NCI-H524 (cell line): ENCODE measurements at regions not wholly inside any gene's neighbourhood (a gene's known extent, or its start where the extent isn't known, plus 50 kb on each side); places are given as distances from the start of the nearest gene placed in this dataset.
A peak's percentile ranks its signal among the peaks of the same experiment; 100 is the strongest.

Source experiments
- DNase-seq, 2 experiments: peaks; one replicate each; lab custom pipeline; 2025; lab: John Stamatoyannopoulos, UW

DNA sequence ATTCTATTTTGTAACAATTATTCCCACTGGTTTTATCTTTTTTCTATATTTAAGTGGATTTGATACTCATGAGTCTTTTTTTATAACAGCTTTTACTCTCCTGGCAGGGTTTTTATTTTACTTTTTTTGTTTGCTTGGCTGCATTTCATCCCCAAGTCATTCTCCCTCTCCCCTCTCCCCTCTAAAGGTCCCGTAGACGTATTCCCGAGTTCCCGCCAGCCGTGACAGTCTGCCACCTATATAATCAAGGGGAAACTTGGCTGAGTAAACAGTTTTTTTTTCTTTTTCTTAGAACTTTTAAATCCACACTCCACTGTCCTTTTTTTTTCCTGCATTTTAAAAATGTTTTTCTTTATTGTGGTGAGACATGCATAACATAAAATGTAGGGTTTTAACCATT is 433.1 kb upstream of the HS6ST1 start:
- DNase-seq, result no peak

DNA sequence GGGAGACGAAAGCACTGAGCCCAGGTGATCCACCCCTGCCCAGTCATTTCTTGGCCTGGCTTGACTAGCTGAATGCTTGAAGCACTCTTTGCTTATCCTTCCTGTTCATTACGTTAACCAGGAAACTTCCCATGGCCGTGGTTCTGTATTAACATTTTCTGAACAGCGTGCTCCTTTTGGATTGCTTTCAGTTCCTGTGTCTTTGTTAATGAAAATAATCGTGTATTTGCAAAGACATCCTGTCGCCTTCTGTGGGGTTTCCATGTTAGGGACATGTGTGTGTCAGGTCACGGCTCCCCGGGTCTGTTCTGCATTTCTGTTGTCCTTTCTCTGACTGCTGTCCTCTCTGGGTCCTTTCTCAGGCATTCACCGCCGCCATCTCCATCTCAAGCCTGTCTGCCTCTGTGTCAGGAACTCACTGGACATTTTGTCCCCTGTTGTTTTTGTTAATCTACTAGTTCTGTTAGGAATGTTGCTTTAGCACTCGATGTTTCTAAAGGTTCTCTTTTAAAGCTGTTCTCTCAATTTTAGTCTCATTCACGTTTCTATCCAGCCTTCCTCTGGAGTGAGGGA is 434.1 kb upstream of the HS6ST1 start:
- no peak for DNase-seq

DNA sequence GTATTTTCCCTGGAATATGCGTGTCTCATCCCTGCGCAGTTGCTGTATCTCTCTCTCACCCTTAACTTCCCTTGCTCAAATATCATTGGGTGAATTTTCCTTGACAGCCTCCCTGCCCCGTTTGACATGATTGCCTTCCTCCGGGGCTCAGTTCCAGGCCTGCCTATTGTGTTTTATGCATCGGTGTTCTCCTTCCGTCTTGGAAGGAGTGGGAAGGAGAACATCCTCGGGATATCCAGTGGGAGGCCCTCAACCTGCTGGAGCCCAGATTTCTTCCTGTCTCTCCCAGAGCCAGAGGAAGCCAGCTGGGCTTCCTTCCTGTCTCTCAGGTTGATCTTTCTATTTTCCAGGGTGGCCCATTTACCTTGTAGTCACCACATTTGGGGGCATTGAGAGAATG is 434.7 kb upstream of the HS6ST1 start:
- DNase-seq, result no peak

DNA sequence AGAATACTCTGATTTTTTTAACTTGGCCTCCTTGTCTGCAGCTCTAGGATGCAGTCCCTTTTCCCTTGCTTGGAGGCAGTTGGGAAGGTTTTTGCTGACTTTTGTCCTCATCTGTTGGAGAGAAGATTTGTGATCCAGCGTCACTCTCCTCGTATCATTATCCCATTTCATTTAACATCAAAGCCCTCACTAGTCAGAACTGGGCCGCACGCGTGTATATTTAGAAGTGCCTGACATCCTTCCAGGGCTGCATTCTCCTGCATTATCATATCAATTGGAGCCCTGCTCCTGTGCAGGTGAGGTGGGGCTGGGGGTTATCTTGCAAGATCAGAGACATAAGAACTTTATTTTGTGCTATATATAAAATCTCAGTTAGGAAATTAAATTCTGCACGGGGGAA is 435.1 kb upstream of the HS6ST1 start:
- DNase-seq, result no peak

DNA sequence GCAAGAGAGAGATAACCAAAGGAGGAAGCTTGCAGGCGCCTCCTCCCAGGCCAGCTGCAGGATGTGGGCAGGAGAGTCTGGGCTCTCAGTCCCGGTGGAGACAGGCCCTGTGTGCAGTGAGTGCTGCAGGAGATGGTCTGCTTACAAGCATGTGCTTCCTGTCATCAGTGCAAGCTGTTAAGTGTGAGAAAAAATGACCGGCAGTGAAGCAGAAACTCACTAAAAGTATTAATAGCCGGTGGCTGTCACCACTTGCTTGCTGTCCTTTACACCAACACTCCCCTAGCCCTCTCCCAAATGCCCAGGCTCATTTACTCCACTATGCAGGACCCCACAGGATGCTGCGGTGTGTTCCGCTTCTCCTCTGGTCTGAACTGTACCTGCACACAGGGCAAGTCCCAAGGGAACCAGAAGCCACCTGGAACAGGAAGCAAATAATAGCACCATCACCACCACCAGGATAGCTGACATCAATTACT is 435.6 kb upstream of the HS6ST1 start:
- no peak for DNase-seq

DNA sequence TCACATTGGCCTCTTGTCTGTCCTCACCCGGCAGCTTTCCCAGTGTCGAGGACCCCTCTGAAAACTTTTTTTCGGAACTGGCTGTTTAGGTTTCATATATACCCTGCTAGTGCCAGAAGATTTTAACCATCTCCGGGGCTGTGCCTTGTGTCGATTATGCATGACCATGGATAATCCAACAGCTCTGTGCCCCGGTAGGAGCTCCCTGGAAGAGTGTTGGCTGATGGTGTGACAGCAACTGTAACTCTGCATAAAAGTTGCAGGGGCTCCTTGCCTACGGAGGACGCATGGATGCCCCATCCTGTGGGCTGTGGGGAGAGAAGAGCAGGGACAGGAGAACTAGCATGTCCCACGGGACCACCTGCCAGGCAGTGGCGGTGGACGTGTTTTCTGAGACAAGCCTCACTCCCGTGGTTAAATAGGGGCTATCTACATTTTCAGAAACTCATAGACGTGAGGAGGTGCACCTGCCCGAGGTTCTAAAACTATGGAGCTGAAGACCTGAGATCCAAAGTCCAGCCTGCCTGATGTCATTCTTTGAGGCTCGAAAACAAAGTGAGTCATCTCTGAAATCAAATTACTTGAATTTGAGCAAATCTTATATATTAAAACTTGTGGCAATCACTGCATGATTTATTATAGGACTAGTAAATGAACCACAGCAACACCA is 437.2 kb upstream of the HS6ST1 start:
- DNase-seq, result peak in 1 of 2 experiments; percentile 26

DNA sequence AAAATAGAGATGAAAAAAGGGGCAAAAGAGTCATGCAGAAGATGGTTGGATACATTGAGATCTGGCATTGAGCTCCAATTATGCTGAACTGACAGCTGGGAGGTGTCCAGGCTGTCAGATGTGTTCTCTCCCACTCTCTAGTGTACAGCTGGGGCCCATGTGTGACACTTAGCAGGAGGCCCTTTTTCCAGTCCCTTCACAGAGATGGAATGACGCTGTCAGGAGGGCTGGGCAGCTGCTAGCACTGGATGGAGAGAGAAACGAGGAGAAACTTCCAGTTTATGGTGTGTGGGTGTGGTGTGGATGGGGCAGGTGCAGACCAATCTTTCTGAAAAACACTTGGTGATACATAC is 437.7 kb upstream of the HS6ST1 start:
- peak; percentile 22 to 82 for DNase-seq

DNA sequence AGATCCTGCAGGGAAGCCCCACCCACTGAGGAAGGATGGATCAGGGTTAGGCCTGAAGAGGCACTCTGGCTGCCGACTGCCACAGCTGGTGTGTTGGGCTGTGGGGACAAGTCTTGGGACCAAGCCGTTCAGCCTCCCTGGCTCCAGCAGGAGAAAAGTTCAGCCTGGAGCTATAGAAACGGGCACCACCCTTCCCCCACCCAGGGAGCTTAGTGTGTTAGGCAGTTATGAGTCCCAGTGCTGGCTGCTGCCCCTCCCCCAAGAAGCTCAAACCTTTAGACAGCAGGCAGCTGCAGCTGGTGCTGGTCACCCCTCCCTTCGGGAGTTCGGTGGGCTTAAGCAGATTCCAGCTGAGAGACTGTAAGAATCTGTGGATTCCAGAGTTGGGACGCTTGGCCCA is 447.1 kb upstream of the HS6ST1 start:
- peak; percentile 66 to 88 for DNase-seq

DNA sequence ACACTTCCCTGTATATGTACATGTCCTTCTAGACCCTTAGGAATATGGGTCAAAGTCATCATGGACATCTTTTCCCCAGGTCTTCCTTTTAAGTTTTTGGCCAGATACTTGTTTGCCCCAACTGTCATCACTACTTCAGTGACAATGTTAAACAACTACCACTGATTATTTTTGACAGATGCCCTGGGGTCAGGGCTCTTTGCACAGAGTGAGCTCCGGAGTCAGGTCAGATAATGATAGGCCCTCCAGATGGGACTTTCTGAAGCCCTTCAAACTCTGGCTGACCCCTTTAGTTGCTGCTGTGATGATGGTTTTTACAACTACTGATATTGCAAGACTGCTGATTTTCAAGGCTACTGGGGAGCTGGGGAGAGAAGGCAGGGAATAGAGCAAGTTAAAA is 449.4 kb upstream of the HS6ST1 start:
- DNase-seq, result no peak

DNA sequence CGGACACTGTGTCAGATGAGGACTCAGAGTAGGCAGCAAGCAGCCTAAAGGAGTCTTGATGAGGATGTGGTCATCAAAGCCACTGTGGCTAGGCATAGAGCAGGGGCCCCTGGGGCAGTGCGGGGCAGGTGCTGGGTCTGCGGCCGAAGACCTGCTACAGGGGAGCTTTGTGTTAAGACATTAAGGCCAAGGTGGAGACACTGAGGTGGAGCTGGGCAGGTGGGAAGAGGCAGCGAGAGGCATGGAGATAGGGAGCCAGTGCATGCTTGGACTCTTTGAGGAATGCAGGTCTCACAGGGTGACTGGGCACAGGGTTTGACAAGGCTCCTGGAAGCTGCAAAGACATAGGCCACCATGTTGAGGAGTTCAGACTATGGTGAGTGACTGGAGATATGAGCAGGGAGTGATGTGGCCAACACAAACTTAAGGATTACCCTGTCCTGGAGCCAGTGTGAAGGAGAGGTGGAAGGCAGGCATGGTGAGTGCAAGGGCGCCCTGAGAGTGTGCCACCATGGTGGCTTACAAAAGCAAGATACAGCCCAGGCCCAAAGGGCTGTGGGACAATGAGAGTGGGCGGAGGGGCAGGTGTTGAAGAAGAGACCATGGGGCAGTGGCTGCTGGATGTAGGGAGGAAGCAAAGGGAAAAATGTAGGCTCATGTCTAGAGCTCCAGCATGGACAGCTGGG is 450.9 kb upstream of the HS6ST1 start:
- DNase-seq, result no peak

DNA sequence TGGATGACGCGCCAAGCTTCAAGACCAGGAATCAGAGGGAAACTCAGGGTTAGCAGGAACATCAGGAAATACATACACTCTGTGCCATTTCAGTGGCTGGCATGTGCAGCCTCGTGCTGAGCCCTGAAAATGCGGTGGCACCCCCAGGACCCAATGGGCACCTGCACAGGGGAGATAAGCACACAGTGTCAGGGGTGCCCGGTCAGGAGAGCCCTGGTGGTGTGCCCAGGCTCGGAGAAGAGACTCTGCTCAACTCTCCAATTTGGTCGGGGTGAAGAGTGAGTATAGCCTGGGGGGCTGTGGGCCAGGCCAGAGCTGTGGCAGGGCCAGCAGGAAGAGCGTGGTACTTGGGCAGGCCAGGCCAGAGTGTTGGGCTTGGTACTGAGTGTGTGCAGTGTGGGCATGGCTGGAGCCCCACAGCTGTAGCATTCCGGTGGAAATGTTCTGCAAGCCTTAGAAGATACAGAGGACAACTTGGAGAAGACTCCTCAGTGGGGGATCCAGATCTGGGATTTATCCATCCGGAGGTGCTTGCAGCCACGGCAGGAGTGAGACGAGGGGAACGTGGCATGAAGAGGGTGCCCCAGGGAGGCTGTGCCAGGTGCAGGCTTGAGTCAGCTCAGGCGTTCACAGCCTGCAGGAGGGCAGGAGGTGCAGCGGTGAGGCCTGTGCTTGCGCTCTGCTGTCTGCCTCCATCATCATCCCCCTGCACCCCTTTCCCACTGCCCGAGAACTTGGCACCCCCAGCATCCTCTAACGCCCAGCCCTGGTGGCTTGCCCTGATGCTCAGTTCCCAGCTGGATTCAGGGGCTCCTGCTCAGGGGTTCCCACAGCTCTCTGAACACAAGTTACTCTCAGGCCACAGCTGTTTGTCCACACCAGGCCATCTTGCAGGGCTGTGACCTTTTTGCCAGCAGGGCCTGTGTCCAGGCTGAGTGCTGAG is 451.7 kb upstream of the HS6ST1 start:
- DNase-seq, result no peak

DNA sequence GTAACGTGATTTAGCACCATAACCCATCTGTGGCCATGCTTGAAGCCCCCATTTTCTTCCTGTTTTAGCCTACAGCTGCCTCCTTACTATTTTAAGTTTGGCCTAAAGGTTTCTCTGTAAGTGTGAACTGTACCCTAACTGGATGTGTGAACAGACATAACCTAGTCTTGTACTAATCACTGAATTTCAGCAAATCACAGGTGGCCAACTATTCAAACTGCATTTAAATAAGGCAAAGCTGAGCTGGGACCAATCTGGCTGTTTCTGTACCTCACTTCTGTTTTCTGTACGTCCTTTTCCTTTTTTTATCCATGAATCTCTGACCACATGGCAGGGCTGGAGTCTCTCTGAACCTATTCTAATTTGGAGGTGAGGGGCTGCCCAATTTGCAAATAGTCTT is 452.7 kb upstream of the HS6ST1 start:
- no peak for DNase-seq

DNA sequence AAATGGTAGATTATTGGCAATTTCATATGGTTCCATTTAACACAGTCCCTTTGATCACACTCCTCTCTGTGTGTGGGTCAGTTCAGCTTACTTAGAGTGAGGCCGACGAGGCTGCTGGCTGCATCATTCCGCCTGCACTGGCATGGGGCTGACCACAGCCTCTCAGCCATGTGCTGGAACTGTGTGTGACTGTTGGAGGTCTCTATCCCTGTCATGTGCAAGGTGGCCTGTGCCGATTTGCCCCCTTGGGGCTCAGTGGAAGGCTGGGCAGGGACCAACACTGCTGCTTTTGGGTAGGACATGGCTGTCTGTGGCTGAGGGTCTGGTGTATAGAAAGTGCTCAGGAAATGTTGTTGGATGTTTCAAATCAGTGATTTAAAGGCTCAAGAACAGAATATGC is 454.0 kb upstream of the HS6ST1 start:
- DNase-seq, result no peak

DNA sequence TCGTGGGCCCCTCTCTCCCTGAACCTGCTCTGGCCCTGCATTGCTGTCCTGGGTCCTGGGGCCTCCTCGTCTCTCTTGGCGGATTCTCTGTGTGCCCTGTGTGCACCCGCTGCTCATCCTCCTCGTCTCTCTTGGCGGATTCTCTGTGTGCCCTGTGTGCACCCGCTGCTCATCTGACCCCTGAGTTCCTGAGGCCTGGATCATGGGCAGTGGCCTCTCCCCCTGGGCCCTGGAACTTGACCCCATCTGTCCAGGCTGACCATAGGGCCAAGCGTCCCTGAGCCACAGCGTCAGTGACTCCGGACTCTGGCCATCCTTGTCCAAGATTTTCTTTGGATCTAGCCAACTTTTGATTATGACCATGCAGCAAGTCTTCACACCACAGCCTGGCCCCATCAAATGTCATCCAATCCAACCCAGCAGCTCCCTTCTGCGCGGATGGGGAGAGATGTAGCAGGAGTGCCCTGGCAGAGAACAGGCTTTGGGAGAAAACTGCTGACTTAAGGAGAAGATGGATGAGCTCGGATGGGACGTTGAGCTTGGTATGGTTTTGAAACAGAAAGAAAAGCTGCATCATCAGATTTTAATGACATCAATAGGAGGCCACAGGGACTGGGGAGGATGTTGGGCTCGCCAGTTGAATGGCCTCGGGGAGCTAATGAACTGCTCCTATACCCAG is 455.1 kb upstream of the HS6ST1 start:
- no peak for DNase-seq

DNA sequence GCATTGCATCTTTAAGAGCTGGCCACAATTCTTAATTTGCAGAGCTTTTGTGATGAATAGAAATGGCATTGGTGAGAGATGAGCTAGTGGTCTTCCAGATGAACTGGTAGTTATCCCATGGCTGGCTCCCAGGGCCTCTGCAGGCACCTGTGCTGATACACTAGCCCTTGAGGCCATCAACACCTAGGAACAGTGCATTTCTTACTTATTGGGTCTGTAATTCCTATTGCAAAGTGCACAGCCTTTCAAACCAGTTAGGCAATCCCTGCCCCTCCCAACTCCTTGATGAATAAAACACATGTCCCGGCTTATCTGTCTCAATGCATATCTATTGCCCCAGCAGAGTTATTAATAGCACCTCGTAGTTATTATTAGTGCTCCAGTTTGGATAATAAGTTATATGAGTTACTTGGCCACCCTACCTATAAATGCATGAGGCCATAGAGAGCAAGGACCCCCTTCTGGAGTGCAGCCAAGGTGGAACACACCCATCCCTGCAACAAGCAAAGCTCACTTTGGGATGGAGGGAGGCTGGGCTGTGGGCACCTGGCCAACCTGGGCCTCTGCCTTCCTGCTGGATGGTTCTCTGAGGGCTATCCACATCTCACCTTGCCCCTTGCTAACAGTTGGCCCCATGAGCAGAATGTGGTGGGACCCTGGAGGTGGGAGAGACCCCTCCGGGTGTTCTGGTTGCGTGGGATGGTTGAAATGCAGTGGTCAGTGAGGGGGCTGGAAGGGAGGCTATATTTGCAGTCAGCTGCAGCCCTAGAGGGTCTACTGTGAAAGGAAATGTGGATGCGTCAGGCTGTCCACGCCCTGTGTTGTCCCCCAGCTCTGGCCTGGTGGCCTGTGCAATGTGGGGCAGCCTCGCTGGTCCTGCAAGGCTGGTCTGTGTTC is 455.9 kb upstream of the HS6ST1 start:
- no peak for DNase-seq

DNA sequence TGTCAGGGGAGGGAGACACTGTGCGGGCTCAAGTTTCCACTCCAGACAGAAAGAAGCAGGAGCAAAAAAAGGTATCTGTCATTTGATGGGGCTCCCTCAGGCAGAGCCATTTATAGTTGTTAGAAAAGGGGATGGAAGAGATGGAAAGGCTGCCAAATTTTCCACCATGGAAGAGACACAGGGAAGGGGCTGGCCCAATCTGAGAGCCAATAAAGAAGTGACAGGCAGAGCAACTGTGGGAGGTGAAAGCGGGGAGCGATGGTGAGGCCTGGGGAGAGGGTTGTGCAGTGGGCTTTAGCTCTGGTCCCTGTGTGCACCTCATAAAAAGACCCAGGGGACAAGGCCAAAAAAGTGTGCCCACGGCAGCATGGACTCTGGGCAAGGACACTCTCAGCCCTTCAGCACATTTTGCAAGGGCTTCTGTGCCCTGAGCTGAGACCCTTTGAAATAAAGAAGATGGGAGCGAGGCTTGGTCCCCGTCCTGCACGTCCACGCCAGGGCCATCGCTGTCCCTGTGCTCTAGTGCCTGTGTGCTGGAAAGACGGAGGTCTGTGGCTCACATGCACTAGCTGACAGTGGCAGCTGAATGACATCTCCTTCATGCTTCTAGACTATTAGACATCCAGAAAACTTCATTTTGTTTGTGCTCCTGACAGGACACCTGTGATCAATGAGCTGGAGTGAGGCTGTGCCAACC is 456.7 kb upstream of the HS6ST1 start:
- no peak for DNase-seq

DNA sequence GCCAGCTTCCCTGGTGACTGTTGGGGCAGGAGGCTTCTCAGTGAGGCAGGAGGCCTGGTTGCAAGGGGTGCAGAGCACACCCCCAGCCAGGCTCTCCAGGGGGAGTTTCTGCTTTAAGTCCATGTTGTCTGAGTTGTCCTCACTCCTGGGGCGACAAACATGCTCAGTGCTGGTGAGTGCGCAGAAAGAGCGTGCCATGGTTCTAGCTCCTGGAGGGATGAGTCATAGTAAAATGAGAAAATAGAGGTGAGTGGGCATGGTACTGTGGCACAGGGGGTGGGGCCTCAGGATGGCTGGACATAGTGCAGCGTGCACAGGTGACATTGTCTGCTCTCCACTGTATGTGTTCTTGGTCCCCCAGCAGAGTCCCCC is 457.2 kb upstream of the HS6ST1 start:
- DNase-seq, result no peak

DNA sequence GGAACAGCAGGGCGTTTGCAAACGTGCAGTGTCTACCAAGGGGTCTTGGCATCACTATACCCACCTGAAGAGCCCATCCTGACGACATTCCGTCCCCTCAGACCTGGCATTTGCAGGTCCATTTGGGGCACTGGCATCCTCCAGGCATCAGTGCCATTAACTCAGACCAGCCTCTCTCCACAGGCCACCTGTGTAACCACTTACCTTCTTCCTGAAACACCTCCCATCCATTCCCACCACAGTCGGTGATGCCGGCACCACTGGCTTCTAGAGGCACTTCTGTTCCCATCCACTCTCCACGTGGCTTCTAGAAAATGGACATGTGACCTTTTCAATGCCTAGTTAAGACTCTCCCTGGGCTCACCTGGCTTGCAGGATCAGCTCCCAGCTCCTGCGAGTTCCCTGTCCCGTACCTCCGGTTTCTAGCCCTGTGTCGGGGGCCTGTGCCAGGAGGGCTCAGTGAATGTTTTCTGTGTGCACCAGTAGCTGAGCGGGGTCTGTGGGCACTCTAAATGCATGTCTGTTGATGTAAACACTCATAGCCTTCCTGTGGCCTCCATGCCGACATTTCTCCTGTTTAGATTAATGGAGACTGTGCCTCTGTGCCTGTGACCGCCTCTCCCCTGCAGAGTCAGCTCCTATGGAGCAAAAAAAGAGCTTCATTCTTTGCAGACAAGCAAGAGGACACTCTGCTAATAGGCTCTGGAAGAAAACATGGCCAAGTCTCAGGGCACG is 458.0 kb upstream of the HS6ST1 start:
- no peak for DNase-seq

DNA sequence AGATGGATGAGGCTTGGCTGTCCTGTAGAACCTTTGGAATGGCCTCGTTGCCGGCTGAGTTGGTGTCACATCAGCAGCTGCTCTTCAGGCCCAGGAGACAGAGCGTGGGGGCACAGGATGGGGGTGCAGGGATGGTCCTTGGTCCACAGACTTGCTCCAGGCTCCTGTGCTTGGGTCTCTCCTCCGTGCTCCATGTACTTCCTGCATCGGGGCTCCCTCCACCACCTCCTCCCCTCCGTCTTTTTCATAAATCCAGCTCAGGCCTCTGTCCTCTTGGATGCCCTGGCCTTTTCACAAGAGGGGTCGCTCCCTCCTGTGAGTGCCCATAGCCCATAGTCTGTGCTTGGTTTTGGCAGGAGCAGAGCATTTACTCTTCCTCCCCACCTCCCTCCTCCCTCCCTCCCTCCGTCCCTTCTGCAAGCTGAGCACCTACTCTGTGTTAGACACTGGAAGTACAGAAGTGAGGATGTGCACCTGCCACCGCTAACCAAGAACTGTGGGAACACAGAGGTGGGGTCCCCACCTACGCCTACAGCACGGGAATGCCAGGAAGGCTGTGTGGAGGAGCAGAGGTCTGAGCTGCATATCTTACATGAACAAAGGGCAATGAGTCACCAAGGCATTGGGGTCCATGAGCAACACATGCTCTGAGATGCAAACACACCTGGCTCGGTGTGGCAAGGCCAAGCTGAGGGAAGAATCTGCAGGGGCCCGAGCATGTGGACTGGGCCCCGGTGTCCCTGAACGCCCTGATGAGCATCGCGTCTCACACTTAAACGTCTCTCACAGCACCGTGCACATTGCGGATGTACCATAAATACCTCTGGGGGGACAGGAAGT is 458.7 kb upstream of the HS6ST1 start:
- DNase-seq, result no peak
